Kidney (tissue), 13 donors: ENCODE measurements at regions not wholly inside any gene's neighbourhood (a gene's known extent, or its start where the extent isn't known, plus 50 kb on each side); places are given as distances from the start of the nearest gene placed in this dataset.

Experiments
- DNase-seq, 5 donors: peaks; one replicate each; pipeline ENCODE4 v3.0.0-alpha.2; 2013 to 2020
- FAIRE-seq: peaks from 2 replicates; lab custom pipeline; 2012; peaks lifted over from hg19 to GRCh38; lab: Jason Lieb, UNC
- H3K27ac ChIP-seq, 2 donors: one replicate each; pipeline ENCODE4 v1.7.0; 2013; ENCODE audit warnings: low read depth in 2 of 2, low read length in 2 of 2, inconsistent platforms in 1 of 2
- H3K27me3 ChIP-seq: one replicate; pipeline ENCODE4 v1.7.1; 2013; ENCODE audit warnings: low read length, inconsistent platforms; ENCODE audit not compliant: control insufficient read depth, insufficient read depth
- H3K36me3 ChIP-seq, 3 donors: one replicate each; pipeline versions ENCODE4 v1.7.0 to v1.7.1; 2013; ENCODE audit warnings: low read length in 3 of 3, control low read depth in 1 of 3, inconsistent platforms in 1 of 3; ENCODE audit not compliant: insufficient read depth in 3 of 3, control insufficient read depth in 2 of 3
- H3K4me1 ChIP-seq, 3 donors: one replicate each; pipeline versions ENCODE4 v1.7.0 to v1.7.1; 2013; ENCODE audit warnings: low read length in 3 of 3, inconsistent platforms in 1 of 3, low read depth in 1 of 3; ENCODE audit not compliant: control insufficient read depth in 2 of 3, insufficient read depth in 2 of 3
- H3K4me3 ChIP-seq, 3 donors: one replicate each; pipeline versions ENCODE4 v1.7.0 to v1.8.1; 2013; ENCODE audit warnings: low read length in 3 of 3, control low read depth in 1 of 3, inconsistent platforms in 1 of 3
- H3K9ac ChIP-seq, 3 donors: one replicate each; pipeline versions ENCODE4 v1.7.0 to v1.7.1; 2013; ENCODE audit warnings: low read length in 3 of 3, control low read depth in 1 of 3, inconsistent platforms in 1 of 3
- H3K9me3 ChIP-seq, 3 donors: one replicate each; pipeline versions ENCODE4 v1.7.0 to v1.7.1; 2013; ENCODE audit warnings: low read length in 3 of 3, control low read depth in 1 of 3, inconsistent platforms in 1 of 3; ENCODE audit not compliant: control insufficient read depth in 2 of 3, insufficient read depth in 1 of 3
- CTCF ChIP-seq: IDR thresholded peaks from 3 replicates; pipeline ENCODE4 v1.5.1; 2012; ENCODE audit warnings: mild to moderate bottlenecking, moderate library complexity, borderline replicate concordance; ENCODE audit not compliant: insufficient read depth; ENCODE audit errors: extremely low read depth
- intact Hi-C: fragments of 100-400 bp; cut with DNase I; formaldehyde crosslinking; loops from one replicate; pipeline ENCODE4 v1.11.1; 2022
- donor health status: control.
- donor health status: control.
- donor health status: control.
- donor health status: control.
- donor health status: control.
- donor health status: DM: yes; HTN: yes; CAD: no.
- donor health status: Normal renal cell carcinoma (clear cell type).

GRCh38 chr21:17732306-17732705, 86.8 kb downstream of the C21orf91 start:
- no peak for TF ChIP-seq CTCF
- H3K9me3 ChIP-seq, result no peaks in the 10 kb centered on the region
- no peaks in the 10 kb centered on the region for H3K27me3 ChIP-seq
- H3K4me3 ChIP-seq, result no peak overlapping the region
- peak in 1 of 5 donors; percentile 50 for DNase-seq
- no peak overlapping the region for H3K9ac ChIP-seq
- intact Hi-C loops, result no loop called here
- FAIRE-seq, result no peak
- no peaks in the 10 kb centered on the region for H3K36me3 ChIP-seq
- no peak overlapping the region for H3K27ac ChIP-seq
- no peaks in the 10 kb centered on the region for H3K4me1 ChIP-seq

- no peaks in the 10 kb centered on the region for H3K36me3 ChIP-seq
- H3K4me1 ChIP-seq, result no peaks in the 10 kb centered on the region
- H3K27ac ChIP-seq, result no peak overlapping the region
- no peak for DNase-seq
- no peaks in the 10 kb centered on the region for H3K9me3 ChIP-seq
- H3K27me3 ChIP-seq, result no peaks in the 10 kb centered on the region
- no peak overlapping the region for H3K9ac ChIP-seq
- peak; percentile 49 for FAIRE-seq
- no peak for TF ChIP-seq CTCF
- H3K4me3 ChIP-seq, result no peak overlapping the region
- intact Hi-C loops, result no loop called here
These were observed 87.6 kb downstream of the C21orf91 start for GRCh38 chr21:17731554-17731953.

- H3K27ac ChIP-seq, result no peak overlapping the region
- H3K36me3 ChIP-seq, result no peaks in the 10 kb centered on the region
- FAIRE-seq, result no peak
- intact Hi-C loops, result no loop called here
- H3K4me3 ChIP-seq, result no peak overlapping the region
- DNase-seq, result no peak
- no peak overlapping the region for H3K9ac ChIP-seq
- TF ChIP-seq CTCF, result no peak
- H3K4me1 ChIP-seq, result no peaks in the 10 kb centered on the region
- H3K9me3 ChIP-seq, result no peaks in the 10 kb centered on the region
- H3K27me3 ChIP-seq, result no peaks in the 10 kb centered on the region
These were observed 88.4 kb downstream of the C21orf91 start for GRCh38 chr21:17730782-17731181.

GRCh38 chr21:17729455-17729854, 89.7 kb downstream of the C21orf91 start:
- no peak for DNase-seq
- no peak for TF ChIP-seq CTCF
- intact Hi-C loops, result no loop called here
- no peak overlapping the region for H3K4me3 ChIP-seq
- no peaks in the 10 kb centered on the region for H3K27me3 ChIP-seq
- no peak overlapping the region for H3K27ac ChIP-seq
- no peaks in the 10 kb centered on the region for H3K9me3 ChIP-seq
- H3K9ac ChIP-seq, result no peak overlapping the region
- no peaks in the 10 kb centered on the region for H3K36me3 ChIP-seq
- no peak for FAIRE-seq
- no peaks in the 10 kb centered on the region for H3K4me1 ChIP-seq
